NB4 (cell line): ENCODE measurements at regions not wholly inside any gene's neighbourhood (a gene's known extent, or its start where the extent isn't known, plus 50 kb on each side); places are given as distances from the start of the nearest gene placed in this dataset.

Source experiments
- CTCF ChIP-seq: IDR thresholded peaks from one replicate; pipeline ENCODE4 v1.5.1; 2012; ENCODE audit warnings: low read depth, low read length
- MAX ChIP-seq: IDR thresholded peaks from 2 replicates; pipeline ENCODE4 v1.6.1; 2011; ENCODE audit warnings: low read depth, low read length
- POLR2A ChIP-seq: IDR thresholded peaks from 2 replicates; pipeline ENCODE4 v1.6.1; 2011; ENCODE audit warnings: mild to moderate bottlenecking; ENCODE audit not compliant: insufficient read length; ENCODE audit errors: extremely low read depth

GRCh38 chrX:139025816-139026215 is 314.3 kb upstream of the FGF13 start:
- TF ChIP-seq POLR2A (no peak), CTCF (no peak), MAX (no peak)
